Endothelial cell of umbilical vein (primary cell): ENCODE measurements at regions not wholly inside any gene's neighbourhood (a gene's known extent, or its start where the extent isn't known, plus 50 kb on each side); places are given as distances from the start of the nearest gene placed in this dataset.

Experiments used
- BruUV-seq: library from RNA; stranded (reverse); fragments of 400-500 nt; replicated peaks from 2 replicates; lab custom pipeline; 2021; lab: Mats Ljungman, UMichigan
- CTCF ChIA-PET: fragments of 300-600, 350-600 bp; sonication (Branson Sonifier 250); formaldehyde crosslinking; loops from one replicate; lab custom pipeline; 2021; ENCODE audit warnings: antibody characterized with exemption, inconsistent platforms; lab: Charles Lee
- POLR2A ChIA-PET: fragments of 300-600, 350-600 bp; sonication (Branson Sonifier 250); formaldehyde crosslinking; loops from one replicate; lab custom pipeline; 2021; ENCODE audit warnings: antibody characterized with exemption, inconsistent platforms; lab: Charles Lee
- DNase-seq: peaks from one replicate; pipeline ENCODE4 v3.0.0-alpha.2; 2011; ENCODE audit warnings: low read depth, low spot score
- FAIRE-seq: peaks from 2 replicates; lab custom pipeline; 2011; peaks lifted over from hg19 to GRCh38; lab: Jason Lieb, UNC
- H2AFZ ChIP-seq: 2 replicates; pipeline ENCODE4 v1.6.0; 2012; ENCODE audit warnings: low read depth, low read length, control low read depth, inconsistent platforms
- H3K27ac ChIP-seq: 2 replicates; pipeline ENCODE4 v1.5.1; 2011; ENCODE audit warnings: low read depth, mild to moderate bottlenecking, control low read depth, low read length, moderate library complexity; ENCODE audit not compliant: insufficient read depth
- H3K27me3 ChIP-seq, 2 experiments: 2 replicates each; pipeline versions ENCODE4 v1.6.0 to v1.6.1; 2011; ENCODE audit warnings: low read length in 2 of 2, mixed read lengths in 1 of 2; ENCODE audit not compliant: control insufficient read depth in 2 of 2, insufficient read depth in 2 of 2
- H3K36me3 ChIP-seq, 2 experiments: 2 replicates in 1 of 2; 3 replicates in 1 of 2; pipeline ENCODE4 v1.5.1; 2011; ENCODE audit warnings: low read length in 2 of 2, mild to moderate bottlenecking in 1 of 2, moderate library complexity in 1 of 2; ENCODE audit not compliant: control insufficient read depth in 2 of 2, insufficient read depth in 2 of 2; ENCODE audit errors: extremely low read depth in 1 of 2
- H3K4me1 ChIP-seq: 3 replicates; pipeline ENCODE4 v1.5.1; 2011; ENCODE audit warnings: mild to moderate bottlenecking, low read length; ENCODE audit not compliant: control insufficient read depth, insufficient read depth; ENCODE audit errors: extremely low read depth
- H3K4me2 ChIP-seq: 2 replicates; pipeline ENCODE4 v1.6.1; 2011; ENCODE audit warnings: low read length, control low read depth, mixed read lengths; ENCODE audit not compliant: insufficient read depth
- H3K4me3 ChIP-seq, 3 experiments: fragments of 200-600 bp in 1 of 3; sonication (generic), shearing (Covaris generic) in 1 of 3; replicated peaks in 1 of 3; 2 replicates each; pipeline ENCODE4 v1.5.1; 2011 to 2016; ENCODE audit warnings: control low read depth in 3 of 3, low read length in 3 of 3, mild to moderate bottlenecking in 2 of 3, inconsistent platforms in 1 of 3, low read depth in 1 of 3, moderate library complexity in 1 of 3; ENCODE audit not compliant: insufficient read depth in 1 of 3
- H3K79me2 ChIP-seq: 2 replicates; pipeline ENCODE4 v1.6.0; 2012; ENCODE audit warnings: low read length, inconsistent platforms; ENCODE audit not compliant: control insufficient read depth, insufficient read depth
- H3K9ac ChIP-seq: replicated peaks from 2 replicates; pipeline ENCODE3; 2011; ENCODE audit warnings: low read length, control low read depth; ENCODE audit not compliant: insufficient read depth; ENCODE audit errors: extremely low read depth
- H3K9me1 ChIP-seq: replicated peaks from 3 replicates; pipeline ENCODE4 v1.6.0; 2011; ENCODE audit warnings: mild to moderate bottlenecking, low read length; ENCODE audit not compliant: control insufficient read depth, insufficient read depth; ENCODE audit errors: extremely low read depth
- H3K9me3 ChIP-seq: replicated peaks from 2 replicates; pipeline ENCODE4 v1.5.1; 2012; ENCODE audit warnings: low read length, inconsistent platforms; ENCODE audit not compliant: control insufficient read depth, insufficient read depth
- H4K20me1 ChIP-seq: replicated peaks from 2 replicates; pipeline ENCODE3; 2011; ENCODE audit warnings: mild to moderate bottlenecking, low read length; ENCODE audit not compliant: control insufficient read depth, insufficient read depth; ENCODE audit errors: extremely low read depth
- CTCF ChIP-seq, 2 donors: IDR thresholded peaks; 1 replicate in 1 of 2; 2 replicates in 1 of 2; pipeline ENCODE4 v1.5.1; 2011; ENCODE audit warnings: low read length in 2 of 2, mild to moderate bottlenecking in 2 of 2, moderate library complexity in 2 of 2, control low read depth in 1 of 2, inconsistent platforms in 1 of 2, low read depth in 1 of 2; ENCODE audit not compliant: insufficient read depth in 1 of 2; ENCODE audit errors: extremely low read depth in 1 of 2
- EZH2 ChIP-seq: IDR thresholded peaks from 2 replicates; pipeline ENCODE4 v1.6.1; 2012; ENCODE audit warnings: borderline replicate concordance, low read depth, mild to moderate bottlenecking, moderate library complexity, low read length, inconsistent platforms; ENCODE audit not compliant: severe bottlenecking
- FOS ChIP-seq: IDR thresholded peaks from 2 replicates; pipeline ENCODE4 v1.6.1; 2011; ENCODE audit warnings: mild to moderate bottlenecking, low read length, moderate library complexity, borderline replicate concordance; ENCODE audit not compliant: insufficient read depth
- GATA2 ChIP-seq: IDR thresholded peaks from 2 replicates; pipeline ENCODE4 v1.7.0; 2011; ENCODE audit warnings: low read depth, mild to moderate bottlenecking, moderate library complexity, mixed read lengths, low read length; ENCODE audit not compliant: insufficient read length, insufficient read depth
- JUN ChIP-seq: IDR thresholded peaks from 2 replicates; pipeline ENCODE4 v1.6.1; 2011; ENCODE audit warnings: borderline replicate concordance, low read depth; ENCODE audit not compliant: insufficient read length, insufficient read depth
- MAX ChIP-seq: IDR thresholded peaks from 2 replicates; pipeline ENCODE4 v1.6.1; 2011; ENCODE audit not compliant: insufficient read depth, insufficient read length
- MYC ChIP-seq: IDR thresholded peaks from one replicate; pipeline ENCODE4 v1.6.1; 2011; ENCODE audit warnings: mild to moderate bottlenecking, low read depth, low read length
- POLR2A ChIP-seq: IDR thresholded peaks from 2 replicates; pipeline ENCODE4 v1.6.1; 2012; ENCODE audit warnings: low read depth, mild to moderate bottlenecking, control low read depth, low read length
- POLR2AphosphoS5 ChIP-seq: IDR thresholded peaks from 2 replicates; pipeline ENCODE4 v1.6.1; 2012; ENCODE audit warnings: low read depth, mild to moderate bottlenecking, control low read depth, low read length, moderate library complexity; ENCODE audit not compliant: insufficient read depth
- dilution Hi-C: fragments of 300-500 bp; cut with MboI; formaldehyde crosslinking; loops from one replicate; pipeline ENCODE4 v1.15.0; 2019; ENCODE audit warnings: low sequenced_read_pairs; ENCODE audit not compliant: extremely low pct_ligation_motif_present
- intact Hi-C: fragments of 100-400 bp; cut with micrococcal nuclease; formaldehyde crosslinking; loops from one replicate; pipeline ENCODE4 v1.10.0; 2022

GRCh38 chr2:61722800-61723199 lies 131.1 kb downstream of the FAM161A start:
- POLR2A ChIA-PET: no interaction called here
- BruUV-seq: no TSS peak
- no peak for FAIRE-seq

GRCh38 chr2:61722318-61722717 lies 131.5 kb downstream of the FAM161A start:
- H3K4me3 ChIP-seq: no peak overlapping the region
- CTCF ChIA-PET: interaction anchor here (1.8 kb wide), 1 partner anchor 20 kb away, joined by 4 read pairs; no protein-coding TSS in a partner anchor
- no peak overlapping the region for H3K9ac ChIP-seq
- no peaks in the 10 kb centered on the region for H3K27me3 ChIP-seq
- no peaks in the 10 kb centered on the region for H3K9me1 ChIP-seq
- no peak overlapping the region for H3K4me2 ChIP-seq
- H2AFZ ChIP-seq: no peak overlapping the region
- TF ChIP-seq JUN (no peak), MAX (no peak), POLR2AphosphoS5 (no peak), MYC (no peak), GATA2 (no peak), POLR2A (no peak), CTCF (IDR thresholded peaks at IDR 0.05; ENCODE audit: extremely low read depth in 1 of 2, insufficient read depth in 1 of 2, low read depth in 1 of 2, low read length in 2 of 2) (no peak), FOS (no peak), EZH2 (no peak)
- no TSS peak for BruUV-seq
- H3K9me3 ChIP-seq: no peaks in the 10 kb centered on the region
- no peak for FAIRE-seq
- POLR2A ChIA-PET: no interaction called here
- no peak for DNase-seq
- H3K4me1 ChIP-seq: no peaks in the 10 kb centered on the region
- dilution Hi-C loops: no loop called here
- no peaks in the 10 kb centered on the region for H3K36me3 ChIP-seq
- intact Hi-C loops: no loop called here
- H3K27ac ChIP-seq: no peak overlapping the region
- H3K79me2 ChIP-seq: no peaks in the 10 kb centered on the region
- H4K20me1 ChIP-seq: no peaks in the 10 kb centered on the region

More at GRCh38 chr2:61722800-61723199, 131.1 kb downstream of the FAM161A start:
- no peaks in the 10 kb centered on the region for H3K9me1 ChIP-seq
- H3K9ac ChIP-seq: no peak overlapping the region
- H3K4me3 ChIP-seq: no peak overlapping the region
- no peaks in the 10 kb centered on the region for H3K4me1 ChIP-seq
- no peaks in the 10 kb centered on the region for H3K27me3 ChIP-seq
- no peaks in the 10 kb centered on the region for H3K79me2 ChIP-seq
- H3K9me3 ChIP-seq: no peaks in the 10 kb centered on the region
- no peak overlapping the region for H3K27ac ChIP-seq
- no peaks in the 10 kb centered on the region for H3K36me3 ChIP-seq
- no peak overlapping the region for H2AFZ ChIP-seq
- CTCF ChIA-PET: no interaction called here
- no peak for DNase-seq
- H4K20me1 ChIP-seq: no peaks in the 10 kb centered on the region
- TF ChIP-seq MYC (no peak), GATA2 (no peak), MAX (no peak), JUN (no peak), POLR2AphosphoS5 (no peak), POLR2A (no peak)
- dilution Hi-C loops (no loop called here), intact Hi-C loops (no loop called here)
- no peak overlapping the region for H3K4me2 ChIP-seq
